Adrenal gland (tissue), 9 donors: ENCODE measurements at regions not wholly inside any gene's neighbourhood (a gene's known extent, or its start where the extent isn't known, plus 50 kb on each side); places are given as distances from the start of the nearest gene placed in this dataset.

Experiments used
- DNase-seq, 7 donors: peaks; one replicate each; pipeline ENCODE4 v3.0.0-alpha.2; 2019 to 2020
- H3K27ac ChIP-seq, 5 donors: fragments of 200-600 bp; sonication (generic) in 4 of 5; 1 replicate in 3 of 5; 2 replicates in 2 of 5; pipeline versions ENCODE4 v1.5.1 to v1.8.0; 2016 to 2020; ENCODE audit warnings: mild to moderate bottlenecking in 1 of 5
- H3K27me3 ChIP-seq: fragments of 200-600 bp; 2 replicates; pipeline ENCODE4 v1.8.0; 2021
- H3K36me3 ChIP-seq, 2 donors: fragments of 200-600 bp; replicated peaks in 1 of 2; 1 replicate in 1 of 2; 2 replicates in 1 of 2; pipeline versions ENCODE4 v1.5.1 to v1.8.0; 2018 to 2022
- H3K4me1 ChIP-seq, 2 donors: fragments of 200-600 bp; replicated peaks in 1 of 2; 1 replicate in 1 of 2; 2 replicates in 1 of 2; pipeline versions ENCODE4 v1.5.1 to v1.8.0; 2018 to 2021
- H3K4me3 ChIP-seq, 4 donors: fragments of 200-600 bp; sonication (generic) in 3 of 4; one replicate each; pipeline ENCODE4 v1.5.1; 2016 to 2018
- H3K9me3 ChIP-seq, 3 donors: fragments of 200-600 bp; sonication (generic) in 1 of 3; replicated peaks in 1 of 3; 1 replicate in 2 of 3; 2 replicates in 1 of 3; pipeline versions ENCODE4 v1.5.1 to v1.8.0; 2016 to 2021
- POLR2A ChIP-seq, 2 donors: fragments of 450-650 bp; IDR thresholded peaks; one replicate each; pipeline ENCODE4 v1.6.1; 2017; ENCODE audit warnings: antibody characterized with exemption in 2 of 2, mild to moderate bottlenecking in 2 of 2, moderate library complexity in 1 of 2
- WGBS, 4 donors: extraction: QIAGEN DNeasy Blood & Tissue Kit in 2 of 4; methylation state at CpG; one replicate each; pipeline versions ENCODE4 v1.1.5 to v1.1.7; 2013 to 2017; 5-methylcytosine and 5-hydroxymethylcytosine counted together
- intact Hi-C, 2 donors: fragments of 100-400 bp; cut with DNase I; formaldehyde crosslinking; loops; one replicate each; pipeline versions ENCODE4 v1.14.1 to v1.15.0; 2022 to 2023
- TF ChIP-seq, protein P1 (sequence below), 6 experiments: fragments of 450-650 bp in 4 of 6; fragments of 200-600 bp in 2 of 6; sonication (generic) in 1 of 6; IDR thresholded peaks; 1 replicate in 5 of 6; 2 replicates in 1 of 6; pipeline versions ENCODE4 v1.5.1 to v1.8.0; 2016 to 2021; ENCODE audit warnings: antibody characterized with exemption in 6 of 6, mild to moderate bottlenecking in 2 of 6, moderate library complexity in 1 of 6
- donor health status: healthy with polysubstance abuse.
- donor health status: Bipolar disorder and iron deficiency.
- donor health status: DM: yes; HTN: yes; CAD: no.
- donor health status: DM: no; HTN: no; CAD: no.
- donor health status: DM: no; HTN: no; CAD: no.

DNA sequence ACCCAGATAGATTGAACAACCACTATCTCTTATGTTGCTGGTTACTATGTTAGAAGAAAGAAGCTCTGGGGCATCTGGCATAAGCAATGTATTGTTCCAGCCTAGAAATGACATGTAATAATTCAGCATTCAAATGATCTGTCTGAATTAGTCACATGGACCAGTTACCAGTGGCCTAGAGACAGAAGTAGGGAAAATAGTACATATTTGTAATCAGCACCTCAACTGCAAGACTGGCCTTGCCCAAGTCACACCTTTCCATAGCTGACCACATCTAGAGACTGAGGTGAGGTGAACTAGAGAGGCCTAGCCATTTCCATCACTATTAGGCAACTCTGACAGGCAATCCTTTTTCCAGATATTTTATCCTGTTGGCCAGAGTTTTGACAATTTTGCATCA is 315.6 kb upstream of the KCND2 start:
- H3K4me1 ChIP-seq: no peaks in the 10 kb centered on the region
- intact Hi-C loops: no loop called here
- H3K9me3 ChIP-seq: no peaks in the 10 kb centered on the region
- H3K27me3 ChIP-seq: no peaks in the 10 kb centered on the region
- no peak overlapping the region for H3K27ac ChIP-seq
- TF ChIP-seq, protein P1, sequence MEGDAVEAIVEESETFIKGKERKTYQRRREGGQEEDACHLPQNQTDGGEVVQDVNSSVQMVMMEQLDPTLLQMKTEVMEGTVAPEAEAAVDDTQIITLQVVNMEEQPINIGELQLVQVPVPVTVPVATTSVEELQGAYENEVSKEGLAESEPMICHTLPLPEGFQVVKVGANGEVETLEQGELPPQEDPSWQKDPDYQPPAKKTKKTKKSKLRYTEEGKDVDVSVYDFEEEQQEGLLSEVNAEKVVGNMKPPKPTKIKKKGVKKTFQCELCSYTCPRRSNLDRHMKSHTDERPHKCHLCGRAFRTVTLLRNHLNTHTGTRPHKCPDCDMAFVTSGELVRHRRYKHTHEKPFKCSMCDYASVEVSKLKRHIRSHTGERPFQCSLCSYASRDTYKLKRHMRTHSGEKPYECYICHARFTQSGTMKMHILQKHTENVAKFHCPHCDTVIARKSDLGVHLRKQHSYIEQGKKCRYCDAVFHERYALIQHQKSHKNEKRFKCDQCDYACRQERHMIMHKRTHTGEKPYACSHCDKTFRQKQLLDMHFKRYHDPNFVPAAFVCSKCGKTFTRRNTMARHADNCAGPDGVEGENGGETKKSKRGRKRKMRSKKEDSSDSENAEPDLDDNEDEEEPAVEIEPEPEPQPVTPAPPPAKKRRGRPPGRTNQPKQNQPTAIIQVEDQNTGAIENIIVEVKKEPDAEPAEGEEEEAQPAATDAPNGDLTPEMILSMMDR (IDR thresholded peaks at IDR 0.05): no peak
- no peak for TF ChIP-seq POLR2A (IDR thresholded peaks at IDR 0.05)
- no peak overlapping the region for H3K4me3 ChIP-seq
- no peaks in the 10 kb centered on the region for H3K36me3 ChIP-seq
- no peak for DNase-seq

DNA sequence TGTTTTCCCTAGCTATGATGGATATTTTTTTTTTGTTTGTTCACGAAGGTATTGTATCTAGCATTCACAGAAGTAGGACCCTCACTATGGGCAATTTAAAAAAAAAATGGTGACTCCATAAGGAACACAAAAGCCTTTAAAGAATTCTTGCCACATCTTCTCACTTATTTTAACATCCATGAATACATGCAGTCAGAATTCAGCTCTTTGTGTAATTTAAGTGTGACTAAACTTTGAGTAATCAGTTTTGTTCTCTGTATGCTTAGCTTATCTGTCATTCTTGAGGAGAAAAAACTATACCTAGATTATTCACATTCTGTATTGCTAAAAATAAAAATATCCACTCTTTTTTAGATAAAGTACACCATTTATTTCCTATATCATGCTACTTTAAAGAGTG is 313.2 kb upstream of the KCND2 start:
- Histone ChIP-seq H3K4me3 (no peak overlapping the region), H3K4me1 (no peaks in the 10 kb centered on the region), H3K27ac (no peak overlapping the region), H3K9me3 (no peaks in the 10 kb centered on the region), H3K27me3 (no peaks in the 10 kb centered on the region), H3K36me3 (no peaks in the 10 kb centered on the region)
- intact Hi-C loops: no loop called here
- TF ChIP-seq, protein P1 (IDR thresholded peaks at IDR 0.05): no peak
- no peak for TF ChIP-seq POLR2A (IDR thresholded peaks at IDR 0.05)
- 84 to 96% (median 89%) methylated on average over 1 of the region's 1 CpG for WGBS, 4 donors
- no peak for DNase-seq

DNA sequence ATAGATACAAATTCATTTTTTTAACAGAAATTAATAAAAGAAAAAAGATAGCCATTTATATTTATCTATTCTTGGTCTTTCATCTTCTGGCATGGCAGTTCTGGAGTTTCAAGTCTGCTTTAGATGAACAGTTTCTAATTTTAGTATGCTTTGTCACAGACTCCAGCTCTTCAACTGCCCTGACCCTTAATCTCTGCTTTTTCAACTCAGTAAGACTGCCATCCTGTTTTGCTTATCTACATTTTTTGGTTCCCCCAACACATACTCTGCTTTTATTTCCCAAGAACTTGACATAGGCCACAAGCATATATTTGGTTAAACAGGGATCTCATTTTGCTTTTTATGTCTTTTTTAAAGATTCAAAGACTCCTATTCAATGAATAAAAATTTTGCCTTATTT is 309.3 kb upstream of the KCND2 start:
- Histone ChIP-seq H3K4me3 (no peak overlapping the region), H3K27ac (no peak overlapping the region), H3K4me1 (no peaks in the 10 kb centered on the region), H3K36me3 (no peaks in the 10 kb centered on the region), H3K27me3 (no peaks in the 10 kb centered on the region), H3K9me3 (no peaks in the 10 kb centered on the region)
- no peak for TF ChIP-seq POLR2A (IDR thresholded peaks at IDR 0.05)
- DNase-seq: no peak
- intact Hi-C loops: no loop called here

- Histone ChIP-seq H3K27ac (no peak overlapping the region), H3K9me3 (no peaks in the 10 kb centered on the region), H3K4me3 (no peak overlapping the region), H3K4me1 (no peaks in the 10 kb centered on the region), H3K27me3 (no peaks in the 10 kb centered on the region), H3K36me3 (no peaks in the 10 kb centered on the region)
- TF ChIP-seq, protein P1 (IDR thresholded peaks at IDR 0.05): no peak
- TF ChIP-seq POLR2A (IDR thresholded peaks at IDR 0.05): no peak
- DNase-seq: no peak
- intact Hi-C loops: no loop called here
Measured at GRCh38 chr7:119964065-119964464, 308.9 kb upstream of the KCND2 start.

DNA sequence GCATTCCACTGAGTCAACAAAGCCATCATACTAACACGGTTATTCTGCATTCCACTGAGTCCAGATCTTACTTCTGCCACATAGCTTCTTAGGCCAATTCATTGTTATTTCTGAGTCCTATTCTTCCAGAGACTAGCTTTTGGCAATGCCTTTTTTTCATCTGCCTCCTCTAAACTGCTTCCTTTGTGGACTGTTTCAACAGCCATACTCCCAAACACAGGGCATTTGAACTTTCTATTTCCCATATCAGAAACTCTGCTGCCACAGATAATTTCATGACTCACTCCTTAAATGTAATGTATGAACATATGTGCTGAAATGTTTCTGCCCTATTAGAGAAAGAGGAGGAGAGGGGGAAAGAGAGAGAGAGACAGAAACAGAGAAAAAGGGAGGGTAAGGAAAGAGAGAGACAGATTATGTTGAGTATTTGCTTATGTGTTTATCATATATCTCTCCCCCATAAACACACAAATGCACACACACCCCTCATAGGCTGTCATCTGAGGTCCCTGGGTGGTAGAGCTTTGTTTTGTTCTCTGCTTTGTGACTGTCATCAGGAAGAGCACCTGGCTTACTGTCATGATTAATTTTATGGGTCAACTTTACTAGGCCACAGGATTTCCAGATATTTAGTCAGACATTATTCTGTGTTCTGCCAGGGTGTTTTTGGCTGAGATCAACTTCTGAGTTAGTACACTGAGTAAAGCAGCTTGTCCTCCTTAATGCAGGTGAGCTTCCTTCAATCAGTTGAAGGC is 308.0 kb upstream of the KCND2 start:
- WGBS, 4 donors: 59 to 94% (median 81%) methylated on average over 1 of the region's 1 CpG

More for the DNA sequence above, 308.0 kb upstream of the KCND2 start:
- no peaks in the 10 kb centered on the region for H3K36me3 ChIP-seq
- no peaks in the 10 kb centered on the region for H3K4me1 ChIP-seq
- H3K27ac ChIP-seq: no peak overlapping the region
- intact Hi-C loops: no loop called here
- H3K27me3 ChIP-seq: no peaks in the 10 kb centered on the region
- no peak overlapping the region for H3K4me3 ChIP-seq
- TF ChIP-seq POLR2A (IDR thresholded peaks at IDR 0.05): no peak
- TF ChIP-seq, protein P1 (IDR thresholded peaks at IDR 0.05): no peak
- no peaks in the 10 kb centered on the region for H3K9me3 ChIP-seq
- DNase-seq: no peak
